Mesenchymal stem cell (in vitro differentiated cells and primary cell): ENCODE measurements at regions not wholly inside any gene's neighbourhood (a gene's known extent, or its start where the extent isn't known, plus 50 kb on each side); places are given as distances from the start of the nearest gene placed in this dataset.

Experiments used
- DNase-seq: peaks from one replicate; pipeline ENCODE4 v3.0.0-alpha.2; 2013
- H2AFZ ChIP-seq: one replicate; pipeline ENCODE4 v1.6.1; 2013; ENCODE audit warnings: low read depth, mild to moderate bottlenecking, control low read depth, inconsistent platforms, low read length, moderate library complexity
- H2AK5ac ChIP-seq: 2 replicates; pipeline ENCODE4 v1.6.1; 2013; ENCODE audit warnings: low read length, moderate library complexity, mild to moderate bottlenecking, inconsistent platforms; ENCODE audit not compliant: severe bottlenecking
- H2BK120ac ChIP-seq: one replicate; pipeline ENCODE4 v1.6.1; 2013; ENCODE audit warnings: low read depth, mild to moderate bottlenecking, inconsistent platforms, low read length, moderate library complexity
- H2BK12ac ChIP-seq, 2 experiments: one replicate each; pipeline ENCODE4 v1.6.1; 2013; ENCODE audit warnings: inconsistent platforms in 2 of 2, low read length in 2 of 2, mild to moderate bottlenecking in 2 of 2, moderate library complexity in 2 of 2, control low read depth in 1 of 2
- H2BK15ac ChIP-seq: one replicate; pipeline ENCODE4 v1.6.1; 2013; ENCODE audit warnings: mild to moderate bottlenecking, low read depth, inconsistent platforms; ENCODE audit not compliant: poor library complexity, severe bottlenecking
- H2BK5ac ChIP-seq: 2 replicates; pipeline ENCODE4 v1.6.1; 2013; ENCODE audit warnings: low read depth, mild to moderate bottlenecking, low read length, control low read depth, inconsistent platforms; ENCODE audit not compliant: poor library complexity, severe bottlenecking
- H3K14ac ChIP-seq, 2 experiments: one replicate each; pipeline ENCODE4 v1.6.1; 2013; ENCODE audit warnings: inconsistent platforms in 2 of 2, low read length in 2 of 2, control low read depth in 1 of 2, mild to moderate bottlenecking in 1 of 2, moderate library complexity in 1 of 2
- H3K18ac ChIP-seq, 2 experiments: one replicate each; pipeline ENCODE4 v1.6.1; 2013; ENCODE audit warnings: inconsistent platforms in 2 of 2, low read length in 2 of 2, control low read depth in 1 of 2, low read depth in 1 of 2, mild to moderate bottlenecking in 1 of 2
- H3K23ac ChIP-seq, 2 experiments: one replicate each; pipeline ENCODE4 v1.6.1; 2013; ENCODE audit warnings: inconsistent platforms in 2 of 2, low read length in 2 of 2, mild to moderate bottlenecking in 2 of 2, moderate library complexity in 2 of 2, control low read depth in 1 of 2
- H3K27ac ChIP-seq: 2 replicates; pipeline ENCODE4 v1.5.1; 2013; ENCODE audit warnings: mild to moderate bottlenecking, moderate library complexity, low read length, control low read depth, inconsistent platforms; ENCODE audit not compliant: poor library complexity, severe bottlenecking
- H3K27me3 ChIP-seq, 2 experiments: 2 replicates each; pipeline versions ENCODE4 v1.6.1 to v1.7.0; 2013; ENCODE audit warnings: low read length in 2 of 2, mild to moderate bottlenecking in 2 of 2, moderate library complexity in 2 of 2, control low read depth in 1 of 2, inconsistent platforms in 1 of 2; ENCODE audit not compliant: control insufficient read depth in 1 of 2, insufficient read depth in 1 of 2
- H3K36me3 ChIP-seq, 2 experiments: 2 replicates each; pipeline versions ENCODE4 v1.6.1 to v1.7.0; 2013; ENCODE audit warnings: low read length in 2 of 2, control low read depth in 1 of 2, inconsistent platforms in 1 of 2, low read depth in 1 of 2, mild to moderate bottlenecking in 1 of 2; ENCODE audit not compliant: insufficient read depth in 2 of 2, control insufficient read depth in 1 of 2
- H3K4ac ChIP-seq, 2 experiments: one replicate each; pipeline ENCODE4 v1.6.1; 2013; ENCODE audit warnings: inconsistent platforms in 2 of 2, low read length in 2 of 2, mild to moderate bottlenecking in 2 of 2, moderate library complexity in 2 of 2, control low read depth in 1 of 2, low read depth in 1 of 2
- H3K4me1 ChIP-seq: 2 replicates; pipeline ENCODE4 v1.6.1; 2013; ENCODE audit warnings: low read depth, low read length, control low read depth; ENCODE audit not compliant: control insufficient read depth, insufficient read depth
- H3K4me2 ChIP-seq: 2 replicates; pipeline ENCODE4 v1.6.1; 2013; ENCODE audit warnings: low read length, mild to moderate bottlenecking, inconsistent platforms; ENCODE audit not compliant: poor library complexity, severe bottlenecking
- H3K4me3 ChIP-seq, 2 experiments: 2 replicates each; pipeline versions ENCODE4 v1.5.1 to v1.7.0; 2013; ENCODE audit warnings: low read length in 2 of 2, mild to moderate bottlenecking in 2 of 2, control low read depth in 1 of 2, low read depth in 1 of 2; ENCODE audit not compliant: insufficient read depth in 1 of 2
- H3K79me1 ChIP-seq: replicated peaks from 2 replicates; pipeline ENCODE4 v1.6.1; 2013; ENCODE audit warnings: mild to moderate bottlenecking, control low read depth, low read length, inconsistent platforms; ENCODE audit not compliant: poor library complexity, severe bottlenecking
- H3K9ac ChIP-seq: 2 replicates; pipeline ENCODE4 v1.7.0; 2013; ENCODE audit warnings: mild to moderate bottlenecking, low read length, moderate library complexity
- H3K9me3 ChIP-seq: 2 replicates; pipeline ENCODE4 v1.7.0; 2013; ENCODE audit warnings: mild to moderate bottlenecking, low read length; ENCODE audit not compliant: control insufficient read depth
- H4K8ac ChIP-seq: one replicate; pipeline ENCODE4 v1.6.1; 2013; ENCODE audit warnings: inconsistent platforms, mild to moderate bottlenecking, low read length, moderate library complexity
- H4K91ac ChIP-seq: one replicate; pipeline ENCODE4 v1.6.1; 2013; ENCODE audit warnings: mild to moderate bottlenecking, low read length, inconsistent platforms
- WGBS: methylation state at CpG from one replicate; pipeline ENCODE4 v1.1.7; 2013; ENCODE audit warnings: mixed read lengths; 5-methylcytosine and 5-hydroxymethylcytosine counted together

GRCh38 chr1:181296180-181296579 lies 187.1 kb upstream of the CACNA1E start:
- no peak overlapping the region for H3K23ac ChIP-seq

GRCh38 chr1:181308098-181308497 lies 175.2 kb upstream of the CACNA1E start:
- H3K4me1 ChIP-seq, result no peaks in the 10 kb centered on the region
- no peaks in the 10 kb centered on the region for H3K9me3 ChIP-seq
- no peak overlapping the region for H3K18ac ChIP-seq
- H2AFZ ChIP-seq, result no peak overlapping the region
- no peaks in the 10 kb centered on the region for H3K36me3 ChIP-seq
- no peak overlapping the region for H2BK5ac ChIP-seq
- no peak overlapping the region for H2BK120ac ChIP-seq
- H3K14ac ChIP-seq, result no peak overlapping the region
- no peak overlapping the region for H2AK5ac ChIP-seq
- H4K8ac ChIP-seq, result no peak overlapping the region
- H3K23ac ChIP-seq, result no peak overlapping the region
- no peak overlapping the region for H2BK12ac ChIP-seq
- WGBS, result 29% methylated on average over 3 of the region's 3 CpGs
- H3K9ac ChIP-seq, result no peak overlapping the region
- no peak overlapping the region for H3K4me2 ChIP-seq
- no peak overlapping the region for H2BK15ac ChIP-seq
- H3K27ac ChIP-seq, result no peak overlapping the region
- H4K91ac ChIP-seq, result no peak overlapping the region
- no peaks in the 10 kb centered on the region for H3K79me1 ChIP-seq
- H3K27me3 ChIP-seq, result peaks cover 0 to 33% of the 10 kb centered on the region in 2 experiments
- H3K4me3 ChIP-seq, result no peak overlapping the region
- DNase-seq, result no peak
- no peak overlapping the region for H3K4ac ChIP-seq

More at GRCh38 chr1:181296180-181296579, 187.1 kb upstream of the CACNA1E start:
- Histone ChIP-seq H2AK5ac (no peak overlapping the region), H4K91ac (no peak overlapping the region), H3K14ac (no peak overlapping the region), H2AFZ (no peak overlapping the region), H3K27me3 (no peaks in the 10 kb centered on the region), H3K18ac (no peak overlapping the region), H3K4me2 (no peak overlapping the region), H3K36me3 (no peaks in the 10 kb centered on the region), H3K9ac (no peak overlapping the region), H2BK15ac (no peak overlapping the region), H2BK12ac (no peak overlapping the region), H3K9me3 (peaks cover under 1% of the 10 kb centered on the region), H3K4me3 (no peak overlapping the region), H3K27ac (no peak overlapping the region), H2BK120ac (no peak overlapping the region), H3K4ac (no peak overlapping the region), H3K4me1 (no peaks in the 10 kb centered on the region), H3K79me1 (no peaks in the 10 kb centered on the region), H4K8ac (no peak overlapping the region), H2BK5ac (no peak overlapping the region)
- no peak for DNase-seq
- 46% methylated on average over 2 of the region's 2 CpGs for WGBS

- H3K4ac ChIP-seq, result no peak overlapping the region
- H2AFZ ChIP-seq, result no peak overlapping the region
- no peaks in the 10 kb centered on the region for H3K79me1 ChIP-seq
- no peak overlapping the region for H3K4me3 ChIP-seq
- no peak overlapping the region for H3K9ac ChIP-seq
- H3K4me2 ChIP-seq, result no peak overlapping the region
- H3K23ac ChIP-seq, result no peak overlapping the region
- H3K14ac ChIP-seq, result no peak overlapping the region
- no peaks in the 10 kb centered on the region for H3K9me3 ChIP-seq
- H4K91ac ChIP-seq, result no peak overlapping the region
- H3K27ac ChIP-seq, result no peak overlapping the region
- H2BK120ac ChIP-seq, result no peak overlapping the region
- H2BK12ac ChIP-seq, result no peak overlapping the region
- peaks cover 17 to 58% of the 10 kb centered on the region in 2 experiments for H3K27me3 ChIP-seq
- no peak overlapping the region for H2BK15ac ChIP-seq
- H4K8ac ChIP-seq, result no peak overlapping the region
- WGBS, result 42% methylated on average over 2 of the region's 2 CpGs
- H2BK5ac ChIP-seq, result no peak overlapping the region
- DNase-seq, result no peak
- no peak overlapping the region for H2AK5ac ChIP-seq
- no peaks in the 10 kb centered on the region for H3K36me3 ChIP-seq
- no peaks in the 10 kb centered on the region for H3K4me1 ChIP-seq
- no peak overlapping the region for H3K18ac ChIP-seq
Observed at GRCh38 chr1:181310560-181310959, 172.8 kb upstream of the CACNA1E start.

- H3K4ac ChIP-seq, result no peak overlapping the region
- H3K18ac ChIP-seq, result no peak overlapping the region
Observed at GRCh38 chr1:181312946-181313345, 170.4 kb upstream of the CACNA1E start.

More at GRCh38 chr1:181312946-181313345, 170.4 kb upstream of the CACNA1E start:
- Histone ChIP-seq H3K14ac (no peak overlapping the region), H2BK120ac (no peak overlapping the region), H3K9ac (no peak overlapping the region), H4K91ac (no peak overlapping the region), H3K27ac (no peak overlapping the region), H2BK15ac (no peak overlapping the region), H3K4me3 (no peak overlapping the region), H2AFZ (no peak overlapping the region), H4K8ac (no peak overlapping the region), H3K36me3 (no peaks in the 10 kb centered on the region), H3K4me2 (no peak overlapping the region), H3K9me3 (no peaks in the 10 kb centered on the region), H3K27me3 (peaks cover 40 to 74% of the 10 kb centered on the region in 2 experiments), H2BK12ac (no peak overlapping the region), H2BK5ac (no peak overlapping the region), H3K23ac (no peak overlapping the region), H2AK5ac (no peak overlapping the region), H3K79me1 (no peaks in the 10 kb centered on the region), H3K4me1 (no peaks in the 10 kb centered on the region)
- WGBS, result 43% methylated on average over 4 of the region's 4 CpGs
- no peak for DNase-seq
